Esophagus muscularis mucosa (tissue), 4 donors: ENCODE measurements at regions not wholly inside any gene's neighbourhood (a gene's known extent, or its start where the extent isn't known, plus 50 kb on each side); places are given as distances from the start of the nearest gene placed in this dataset.

Experiments
- DNase-seq: peaks from one replicate; pipeline ENCODE4 v3.0.0-alpha.2; 2017; ENCODE audit errors: extremely low spot score
- H3K27ac ChIP-seq, 4 donors: fragments of 200-600 bp; sonication (generic); replicated peaks in 1 of 4; 1 replicate in 3 of 4; 2 replicates in 1 of 4; pipeline ENCODE4 v1.5.1; 2016 to 2019; ENCODE audit warnings: mild to moderate bottlenecking in 1 of 4
- H3K27me3 ChIP-seq, 4 donors: fragments of 200-600 bp; sonication (generic); one replicate each; pipeline versions ENCODE4 v1.5.1 to v1.6.0; 2016 to 2019
- H3K36me3 ChIP-seq, 4 donors: fragments of 200-600 bp; sonication (generic); one replicate each; pipeline ENCODE4 v1.5.1; 2016 to 2019
- H3K4me1 ChIP-seq, 4 donors: fragments of 200-600 bp; sonication (generic); one replicate each; pipeline ENCODE4 v1.5.1; 2016 to 2019
- H3K4me3 ChIP-seq, 4 donors: fragments of 200-600 bp; sonication (generic); 1 replicate in 2 of 4; 2 replicates in 2 of 4; pipeline ENCODE4 v1.5.1; 2016 to 2019; ENCODE audit warnings: mild to moderate bottlenecking in 4 of 4, moderate library complexity in 1 of 4
- H3K9me3 ChIP-seq, 4 donors: fragments of 200-600 bp; sonication (generic); 1 replicate in 3 of 4; 2 replicates in 1 of 4; pipeline ENCODE4 v1.5.1; 2016 to 2019
- CTCF ChIP-seq, 3 experiments: fragments of 200-600 bp in 2 of 3; fragments of 450-650 bp in 1 of 3; sonication (generic) in 2 of 3; IDR thresholded peaks; one replicate each; pipeline ENCODE4 v1.5.1; 2017 to 2019; ENCODE audit warnings: antibody characterized with exemption in 3 of 3, mild to moderate bottlenecking in 2 of 3, moderate library complexity in 1 of 3
- EP300 ChIP-seq: sonication (generic); formaldehyde crosslinking; IDR thresholded peaks from one replicate; pipeline ENCODE4 v1.6.1; 2017; ENCODE audit warnings: antibody characterized with exemption
- POLR2A ChIP-seq: fragments of 450-650 bp; IDR thresholded peaks from one replicate; pipeline ENCODE4 v1.6.1; 2017; ENCODE audit warnings: antibody characterized with exemption, moderate library complexity, mild to moderate bottlenecking, low read depth
- POLR2AphosphoS5 ChIP-seq, 2 donors: sonication (generic); formaldehyde crosslinking; IDR thresholded peaks; one replicate each; pipeline ENCODE4 v1.6.1; 2017; ENCODE audit warnings: antibody characterized with exemption in 2 of 2
- WGBS: methylation state at CpG from one replicate; pipeline ENCODE4 v1.1.5; 2018; 5-methylcytosine and 5-hydroxymethylcytosine counted together
- intact Hi-C: fragments of 100-400 bp; cut with DNase I; formaldehyde crosslinking; loops from one replicate; pipeline ENCODE4 v1.15.1; 2023

GRCh38 chr4:18540349-18540748 lies 518.8 kb upstream of the LCORL start:
- no peak overlapping the region for H3K27ac ChIP-seq

GRCh38 chr4:18538121-18538520 lies 516.6 kb upstream of the LCORL start:
- H3K9me3 ChIP-seq, result no peaks in the 10 kb centered on the region
- H3K27ac ChIP-seq, result no peak overlapping the region
- H3K4me1 ChIP-seq, result no peaks in the 10 kb centered on the region
- no peak overlapping the region for H3K4me3 ChIP-seq
- no peaks in the 10 kb centered on the region for H3K27me3 ChIP-seq
- TF ChIP-seq EP300 (no peak), CTCF (IDR thresholded peaks at IDR 0.05) (no peak), POLR2A (no peak), POLR2AphosphoS5 (IDR thresholded peaks at IDR 0.05) (no peak)
- H3K36me3 ChIP-seq, result no peaks in the 10 kb centered on the region
- intact Hi-C loops, result no loop called here
- WGBS, result 72% methylated on average over 2 of the region's 2 CpGs
- no peak for DNase-seq

More at GRCh38 chr4:18540349-18540748, 518.8 kb upstream of the LCORL start:
- no peak overlapping the region for H3K4me3 ChIP-seq
- no peaks in the 10 kb centered on the region for H3K9me3 ChIP-seq
- H3K27me3 ChIP-seq, result no peaks in the 10 kb centered on the region
- 70% methylated on average over 6 of the region's 6 CpGs for WGBS
- no peak for TF ChIP-seq CTCF (IDR thresholded peaks at IDR 0.05)
- TF ChIP-seq POLR2A, result no peak
- no peak for TF ChIP-seq EP300
- no peak for TF ChIP-seq POLR2AphosphoS5 (IDR thresholded peaks at IDR 0.05)
- intact Hi-C loops, result no loop called here
- no peaks in the 10 kb centered on the region for H3K36me3 ChIP-seq
- no peaks in the 10 kb centered on the region for H3K4me1 ChIP-seq
- DNase-seq, result no peak

GRCh38 chr4:18536428-18536827 lies 514.9 kb upstream of the LCORL start:
- TF ChIP-seq POLR2A (no peak), EP300 (no peak), CTCF (IDR thresholded peaks at IDR 0.05) (no peak), POLR2AphosphoS5 (IDR thresholded peaks at IDR 0.05) (no peak)
- Histone ChIP-seq H3K27me3 (no peaks in the 10 kb centered on the region), H3K4me3 (no peak overlapping the region), H3K36me3 (no peaks in the 10 kb centered on the region), H3K4me1 (no peaks in the 10 kb centered on the region), H3K27ac (no peak overlapping the region), H3K9me3 (no peaks in the 10 kb centered on the region)
- WGBS, result 80% methylated on average over 2 of the region's 2 CpGs
- DNase-seq, result no peak
- intact Hi-C loops, result no loop called here

- Histone ChIP-seq H3K27ac (no peak overlapping the region), H3K27me3 (no peaks in the 10 kb centered on the region), H3K4me1 (no peaks in the 10 kb centered on the region), H3K9me3 (no peaks in the 10 kb centered on the region), H3K4me3 (no peak overlapping the region), H3K36me3 (no peaks in the 10 kb centered on the region)
- DNase-seq, result no peak
- TF ChIP-seq POLR2A, result no peak
- TF ChIP-seq POLR2AphosphoS5 (IDR thresholded peaks at IDR 0.05), result no peak
- no peak for TF ChIP-seq EP300
- no peak for TF ChIP-seq CTCF (IDR thresholded peaks at IDR 0.05)
- intact Hi-C loops, result no loop called here
Observed at GRCh38 chr4:18535948-18536347, 514.4 kb upstream of the LCORL start.

- TF ChIP-seq POLR2AphosphoS5 (IDR thresholded peaks at IDR 0.05), result no peak
- H3K27ac ChIP-seq, result no peak overlapping the region
- no peaks in the 10 kb centered on the region for H3K27me3 ChIP-seq
- no peak overlapping the region for H3K4me3 ChIP-seq
- H3K4me1 ChIP-seq, result no peaks in the 10 kb centered on the region
- no peaks in the 10 kb centered on the region for H3K9me3 ChIP-seq
- intact Hi-C loops, result no loop called here
- no peaks in the 10 kb centered on the region for H3K36me3 ChIP-seq
- no peak for DNase-seq
- WGBS, result 42% methylated on average over 3 of the region's 3 CpGs
Observed at GRCh38 chr4:18533262-18533775, 511.8 kb upstream of the LCORL start.
